ENCODE measurements at regions not wholly inside any gene's neighbourhood (a gene's known extent, or its start where the extent isn't known, plus 50 kb on each side); places are given as distances from the start of the nearest gene placed in this dataset.

- TF ChIP-seq POLR2A (IDR thresholded peaks at IDR 0.05) (no peak), CTCF (IDR thresholded peaks at IDR 0.05) (no peak)
Measured at GRCh38 chr2:164220265-164220664, 401.0 kb downstream of the GRB14 start.

All from Peyer's patch (tissue), 4 donors.